ENCODE measurements at regions not wholly inside any gene's neighbourhood (a gene's known extent, or its start where the extent isn't known, plus 50 kb on each side); places are given as distances from the start of the nearest gene placed in this dataset.

GRCh38 chr6:92634561-92634960, 784.8 kb downstream of the EPHA7 start:
- Histone ChIP-seq H3K18ac (ENCODE audit: insufficient read length, low read depth, low read length) (no peak overlapping the region), H3K79me2 (ENCODE audit: insufficient read depth, low read length) (no peaks in the 10 kb centered on the region), H3K4me1 (ENCODE audit: insufficient read depth, low read length) (no peaks in the 10 kb centered on the region), H2AFZ (ENCODE audit: low read length) (no peak overlapping the region), H3K56ac (ENCODE audit: insufficient read length, low read depth, low read length) (no peak overlapping the region), H3K23me2 (ENCODE audit: insufficient read length, low read depth, low read length, poor library complexity, severe bottlenecking) (no peaks in the 10 kb centered on the region), H3K9me3 (ENCODE audit: control insufficient read depth, low read depth, low read length) (no peaks in the 10 kb centered on the region), H4K91ac (ENCODE audit: insufficient read length, low read depth, low read length) (no peak overlapping the region), H4K20me1 (ENCODE audit: control insufficient read depth, insufficient read depth, insufficient read length) (no peaks in the 10 kb centered on the region), H3K4me2 (ENCODE audit: insufficient read depth, insufficient read length, low read length) (no peak overlapping the region), H3K14ac (ENCODE audit: insufficient read depth, low read length) (no peak overlapping the region), H2BK12ac (ENCODE audit: insufficient read length, low read depth, low read length) (no peak overlapping the region), H3K23ac (ENCODE audit: insufficient read length, low read depth, low read length) (no peak overlapping the region), H3K27ac (ENCODE audit: insufficient read length, low read depth, low read length) (no peak overlapping the region), H3K9ac (ENCODE audit: extremely low read depth, insufficient read length, low read length) (no peak overlapping the region), H2AK5ac (ENCODE audit: insufficient read length, low read length) (no peak overlapping the region), H2BK15ac (ENCODE audit: low read depth, low read length) (no peak overlapping the region), H4K8ac (replicated peaks; ENCODE audit: insufficient read length, low read depth, low read length) (no peak overlapping the region), H2BK120ac (ENCODE audit: low read depth, low read length, poor library complexity, severe bottlenecking) (no peak overlapping the region), H2BK5ac (ENCODE audit: insufficient read length, low read length) (no peak overlapping the region), H4K5ac (ENCODE audit: insufficient read length, low read depth, low read length) (no peak overlapping the region), H3K27me3 (ENCODE audit: insufficient read depth, low read length) (no peaks in the 10 kb centered on the region), H2BK20ac (ENCODE audit: low read depth, low read length, poor library complexity, severe bottlenecking) (no peak overlapping the region), H3T11ph (ENCODE audit: low read length) (no peak overlapping the region), H3K4ac (ENCODE audit: low read depth, low read length) (no peak overlapping the region), H3K79me1 (ENCODE audit: insufficient read depth, low read depth, low read length, poor library complexity, severe bottlenecking) (no peaks in the 10 kb centered on the region)
- no peak overlapping the region for H3K27ac Mint-ChIP-seq
- H3K4me3 Mint-ChIP-seq = no peak overlapping the region
- H3K4me1 Mint-ChIP-seq = no peaks in the 10 kb centered on the region
- H3K36me3 Mint-ChIP-seq (ENCODE audit: insufficient read depth in 1 of 3, low read depth in 3 of 3) = no peaks in the 10 kb centered on the region
- no peaks in the 10 kb centered on the region for H3K27me3 Mint-ChIP-seq (ENCODE audit: low read depth)
- no peaks in the 10 kb centered on the region for H3K9me3 Mint-ChIP-seq
- WGBS (ENCODE audit: extremely low coverage, insufficient read length, low lambda C conversion rate) = no CpG with 5 or more reads among the region's 3 CpGs
- no peak for TF ChIP-seq CTCF (conservative IDR thresholded peaks at IDR 0.05)
- no peak for DNase-seq

Data from H9 (cell line).